WI38 (cell line): ENCODE measurements at regions not wholly inside any gene's neighbourhood (a gene's known extent, or its start where the extent isn't known, plus 50 kb on each side); places are given as distances from the start of the nearest gene placed in this dataset.

ENCODE experiments used
- H3K4me3 ChIP-seq: 2 replicates; pipeline ENCODE4 v1.5.1; 2011; ENCODE audit warnings: low read depth, mild to moderate bottlenecking, control low read depth, low read length
- TF ChIP-seq, protein P1 (sequence below): IDR thresholded peaks from 2 replicates; pipeline ENCODE4 v1.5.1; 2012; ENCODE audit warnings: low read depth, mild to moderate bottlenecking, control low read depth, low read length

DNA sequence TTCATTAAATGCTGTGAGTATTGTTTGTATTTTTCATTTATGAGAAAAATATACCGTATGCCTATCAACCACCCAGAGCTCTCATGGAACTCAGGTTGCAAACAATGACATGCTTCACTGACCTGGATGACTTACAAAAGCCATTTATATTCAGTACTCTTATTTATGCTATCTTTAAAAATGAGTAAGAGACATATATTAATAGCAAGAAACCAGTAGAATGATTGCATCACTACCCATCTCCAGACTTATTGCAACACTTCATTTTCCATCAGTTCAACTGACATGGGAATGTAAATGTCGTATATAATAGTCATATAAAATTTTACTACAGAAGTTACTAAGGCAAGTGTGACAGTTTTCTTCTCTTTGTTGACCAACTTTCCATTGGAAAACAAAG, 69.1 kb downstream of the OTP start:
- no peak overlapping the region for H3K4me3 ChIP-seq
- TF ChIP-seq, protein P1, sequence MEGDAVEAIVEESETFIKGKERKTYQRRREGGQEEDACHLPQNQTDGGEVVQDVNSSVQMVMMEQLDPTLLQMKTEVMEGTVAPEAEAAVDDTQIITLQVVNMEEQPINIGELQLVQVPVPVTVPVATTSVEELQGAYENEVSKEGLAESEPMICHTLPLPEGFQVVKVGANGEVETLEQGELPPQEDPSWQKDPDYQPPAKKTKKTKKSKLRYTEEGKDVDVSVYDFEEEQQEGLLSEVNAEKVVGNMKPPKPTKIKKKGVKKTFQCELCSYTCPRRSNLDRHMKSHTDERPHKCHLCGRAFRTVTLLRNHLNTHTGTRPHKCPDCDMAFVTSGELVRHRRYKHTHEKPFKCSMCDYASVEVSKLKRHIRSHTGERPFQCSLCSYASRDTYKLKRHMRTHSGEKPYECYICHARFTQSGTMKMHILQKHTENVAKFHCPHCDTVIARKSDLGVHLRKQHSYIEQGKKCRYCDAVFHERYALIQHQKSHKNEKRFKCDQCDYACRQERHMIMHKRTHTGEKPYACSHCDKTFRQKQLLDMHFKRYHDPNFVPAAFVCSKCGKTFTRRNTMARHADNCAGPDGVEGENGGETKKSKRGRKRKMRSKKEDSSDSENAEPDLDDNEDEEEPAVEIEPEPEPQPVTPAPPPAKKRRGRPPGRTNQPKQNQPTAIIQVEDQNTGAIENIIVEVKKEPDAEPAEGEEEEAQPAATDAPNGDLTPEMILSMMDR = no peak

DNA sequence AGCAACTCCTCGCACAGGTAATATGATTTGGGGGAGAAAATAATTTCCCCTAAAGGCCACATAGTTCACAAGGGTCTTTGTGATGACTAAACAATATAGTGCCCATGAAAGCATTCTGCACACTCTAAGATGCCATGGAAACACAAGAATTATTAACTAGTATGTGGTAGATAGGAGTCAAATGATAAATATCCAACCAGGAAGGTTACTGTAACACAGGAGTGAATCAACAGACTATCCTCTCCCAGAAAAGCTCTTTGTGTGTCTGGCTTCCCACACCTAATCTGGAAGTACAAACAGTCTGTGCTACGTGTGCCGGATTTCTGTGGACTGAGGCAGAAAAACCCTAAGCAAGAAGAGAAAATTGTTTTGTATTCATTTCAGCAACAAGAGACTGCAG, 70.0 kb downstream of the OTP start:
- H3K4me3 ChIP-seq = no peak overlapping the region
- TF ChIP-seq, protein P1 = no peak

DNA sequence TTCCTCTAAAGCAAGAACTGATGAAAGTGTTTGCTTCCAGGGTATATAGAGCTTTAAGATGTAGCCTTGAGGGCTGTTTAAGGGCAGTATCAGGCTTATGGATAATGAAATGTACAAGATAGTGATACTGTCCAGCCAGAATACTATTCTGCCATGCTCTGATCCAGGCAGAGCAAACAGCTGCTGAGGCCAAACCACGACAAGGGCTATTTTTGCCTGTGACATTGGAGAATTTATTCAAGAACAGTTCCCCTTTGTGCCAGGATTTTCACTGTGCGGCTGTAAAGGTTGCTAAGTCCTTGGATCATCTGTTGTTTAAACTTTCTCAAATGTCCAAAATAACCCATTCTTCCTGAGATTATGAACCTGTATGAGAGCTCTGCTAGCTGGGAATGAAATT, 70.4 kb downstream of the OTP start:
- TF ChIP-seq, protein P1 = no peak
- H3K4me3 ChIP-seq = no peak overlapping the region

DNA sequence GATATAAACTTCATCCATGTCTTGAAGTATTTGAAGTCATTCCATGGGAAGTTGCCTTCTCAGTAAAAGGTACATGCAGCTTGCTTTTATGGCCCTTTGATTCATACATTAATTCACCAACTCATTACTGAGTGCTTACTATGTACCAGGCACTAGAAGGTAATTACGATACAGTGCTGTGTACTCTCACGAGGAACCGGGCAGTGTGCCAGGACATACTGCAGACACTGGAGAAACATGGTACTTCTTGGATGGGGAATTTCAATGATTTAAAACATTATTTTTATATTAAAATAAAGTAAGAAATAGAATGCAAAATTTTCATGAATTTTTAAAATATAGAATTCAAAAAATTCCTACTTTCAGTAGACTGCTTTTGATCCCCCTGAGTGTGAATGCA, 71.4 kb upstream of the WDR41 start:
- no peak overlapping the region for H3K4me3 ChIP-seq
- TF ChIP-seq, protein P1 = no peak

DNA sequence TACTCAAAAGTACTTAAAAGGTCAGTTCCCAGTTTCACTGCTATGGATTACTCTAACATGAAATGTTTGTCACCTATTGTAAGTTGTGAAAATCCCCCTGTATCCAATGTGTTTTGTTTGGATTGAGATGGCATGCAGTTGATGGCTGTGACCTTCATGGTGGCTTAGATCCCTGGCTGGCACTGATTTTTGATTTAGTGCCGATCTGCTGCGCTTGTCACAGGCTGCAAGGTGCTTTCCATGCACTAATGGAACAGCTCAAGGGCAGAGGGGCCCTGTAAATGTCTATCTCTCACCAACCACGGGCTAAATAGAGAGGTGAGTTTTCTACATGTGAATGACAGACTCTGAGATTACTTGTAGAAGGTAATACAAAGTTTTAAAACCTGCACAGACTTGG, 69.8 kb upstream of the WDR41 start:
- TF ChIP-seq, protein P1 = no peak
- no peak overlapping the region for H3K4me3 ChIP-seq

DNA sequence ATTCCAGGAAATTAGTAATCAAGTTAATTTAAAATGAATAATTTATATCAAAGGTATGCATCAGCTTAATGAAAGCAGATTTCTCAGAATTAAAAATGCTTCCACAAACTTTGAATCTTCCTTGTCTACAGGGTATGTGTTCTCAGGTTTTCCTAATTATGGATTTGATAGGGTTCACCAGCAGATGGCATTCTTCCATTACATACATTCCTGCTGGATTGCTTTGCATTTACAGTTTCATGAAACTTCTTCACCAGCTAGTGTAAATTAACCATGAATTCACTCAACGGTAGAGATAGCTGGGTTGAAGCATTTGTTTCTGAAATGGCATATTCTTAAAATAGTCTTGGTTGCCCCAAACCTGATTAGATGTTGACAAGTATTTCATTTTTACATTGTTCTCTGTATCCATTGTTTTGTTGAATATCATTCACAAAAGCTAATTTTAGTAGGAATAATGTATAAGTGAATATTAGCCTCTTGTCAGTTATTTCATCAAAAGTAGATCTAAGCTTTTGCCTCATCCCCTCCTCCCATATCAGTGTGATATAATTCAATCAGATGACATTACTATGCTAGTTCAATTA, 68.7 kb upstream of the WDR41 start:
- TF ChIP-seq, protein P1 = peak; percentile 26; the same call in 1 of the 2 replicates
- no peak overlapping the region for H3K4me3 ChIP-seq

DNA sequence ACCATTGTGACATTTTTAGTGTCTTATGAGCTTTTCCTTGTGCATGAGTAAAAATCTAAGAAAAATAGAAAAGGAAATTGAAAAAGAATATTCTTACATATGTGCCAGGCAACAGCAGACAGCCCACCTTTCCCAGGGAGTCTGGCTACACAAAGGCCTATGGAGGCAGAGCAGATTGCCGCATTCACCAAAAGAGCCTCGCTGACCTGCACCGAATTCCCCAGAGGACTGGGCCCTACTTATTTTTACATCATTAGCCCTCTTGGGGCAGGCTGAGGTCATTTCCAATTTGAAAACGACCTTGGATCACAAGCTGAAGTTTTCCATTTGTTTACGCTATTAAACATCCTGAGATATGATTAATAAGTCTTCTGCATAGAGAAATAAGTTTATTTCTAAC, 66.2 kb upstream of the WDR41 start:
- H3K4me3 ChIP-seq = no peak overlapping the region
- TF ChIP-seq, protein P1 = no peak
